HG02840 (cell line): ENCODE measurements at regions not wholly inside any gene's neighbourhood (a gene's known extent, or its start where the extent isn't known, plus 50 kb on each side); places are given as distances from the start of the nearest gene placed in this dataset.

Experiments used
- ATAC-seq: cut with Tn5 transposase; IDR thresholded peaks from one replicate; pipeline ENCODE4 v1.9.1; 2021; ENCODE audit warnings: mild to moderate bottlenecking, moderate library complexity, moderate number of reproducible peaks; ENCODE audit not compliant: unreplicated experiment, low FRiP score

- no peak for ATAC-seq
Measured at GRCh38 chr20:48469026-48469425, 358.8 kb downstream of the PREX1 start.

- ATAC-seq: no peak
Measured at GRCh38 chr20:48468571-48468970, 359.2 kb downstream of the PREX1 start.

GRCh38 chr20:48467622-48468021 lies 360.2 kb downstream of the PREX1 start:
- ATAC-seq: no peak

- no peak for ATAC-seq
Measured at GRCh38 chr20:48465271-48465670, 362.5 kb downstream of the PREX1 start.

- ATAC-seq: no peak
Measured at GRCh38 chr20:48463916-48464315, 363.9 kb downstream of the PREX1 start.

- ATAC-seq: no peak
Measured at GRCh38 chr20:48463096-48463720, 364.6 kb downstream of the PREX1 start.

GRCh38 chr20:48461735-48462119 lies 366.1 kb downstream of the PREX1 start:
- no peak for ATAC-seq

GRCh38 chr20:48461091-48461734 lies 366.6 kb downstream of the PREX1 start:
- no peak for ATAC-seq

- ATAC-seq: no peak
Measured at GRCh38 chr20:48460681-48461080, 367.1 kb downstream of the PREX1 start.

GRCh38 chr20:48459722-48460395 lies 367.9 kb downstream of the PREX1 start:
- ATAC-seq: no peak

- no peak for ATAC-seq
Measured at GRCh38 chr20:48458601-48459385, 369.0 kb downstream of the PREX1 start.

- no peak for ATAC-seq
Measured at GRCh38 chr20:48458003-48458377, 369.8 kb downstream of the PREX1 start.

- ATAC-seq: no peak
Measured at GRCh38 chr20:48457193-48458002, 370.4 kb downstream of the PREX1 start.

- ATAC-seq: no peak
Measured at GRCh38 chr20:48456366-48457192, 371.2 kb downstream of the PREX1 start.

GRCh38 chr20:48455651-48456365 lies 372.0 kb downstream of the PREX1 start:
- ATAC-seq: no peak

GRCh38 chr20:48454671-48455490 lies 372.9 kb downstream of the PREX1 start:
- ATAC-seq: no peak

GRCh38 chr20:48453477-48454093 lies 374.2 kb downstream of the PREX1 start:
- no peak for ATAC-seq

- ATAC-seq: no peak
Measured at GRCh38 chr20:48451401-48451800, 376.4 kb downstream of the PREX1 start.
